Dermis microvascular lymphatic vessel endothelial cell (primary cell): ENCODE measurements at regions not wholly inside any gene's neighbourhood (a gene's known extent, or its start where the extent isn't known, plus 50 kb on each side); places are given as distances from the start of the nearest gene placed in this dataset.
"Not testable (repeated sequence)": the region's sequence is repeated elsewhere in the genome, so short reads cannot be mapped to it uniquely, and the experiment has no call there.

Source experiments
- DNase-seq, 2 donors: peaks; one replicate each; pipeline versions ENCODE4 v3.0.0 to v3.0.0-alpha.2; 2010; ENCODE audit warnings: low read depth in 2 of 2

DNA sequence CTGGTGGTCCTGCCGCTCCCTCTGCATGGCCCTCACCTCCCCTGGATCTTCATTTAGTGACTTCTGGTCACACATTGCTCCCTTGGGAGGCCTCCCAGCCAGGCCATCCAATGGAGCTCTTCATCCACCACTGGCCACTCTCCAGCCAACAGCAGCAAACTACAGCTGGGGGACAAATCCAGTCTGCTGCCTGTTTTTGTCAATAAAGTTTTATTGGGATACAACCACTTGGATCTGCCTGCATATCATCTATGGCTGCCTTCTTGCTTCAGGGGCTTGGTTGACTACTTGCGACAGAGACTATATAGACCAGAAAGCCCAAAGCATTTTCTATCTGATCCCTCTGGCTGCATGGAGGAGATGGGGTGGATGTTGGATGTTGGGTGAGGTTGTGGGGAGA, 156.6 kb upstream of the SULF2 start:
- no peak for DNase-seq

- DNase-seq, result no peak
These were observed 155.0 kb upstream of the SULF2 start for GRCh38 chr20:47940101-47940813.

DNA sequence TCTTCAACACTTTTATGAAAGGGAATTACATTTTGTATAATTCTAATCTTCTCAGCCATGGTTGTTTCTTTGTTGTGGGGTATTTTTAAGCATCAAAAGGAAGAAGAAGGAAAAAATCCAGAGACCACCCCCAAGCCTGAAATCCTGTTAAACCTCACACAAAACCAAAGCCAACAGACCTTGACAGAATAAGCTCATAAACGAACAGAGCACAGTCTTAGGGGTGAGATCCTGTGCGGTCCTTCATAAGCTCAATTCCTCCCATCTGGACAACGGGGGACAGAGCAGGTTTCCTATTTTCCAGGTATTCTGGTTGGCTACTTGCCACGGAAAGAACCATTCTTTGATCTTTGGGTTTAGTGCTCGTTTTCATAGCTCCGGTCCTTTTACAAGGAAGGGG, 151.3 kb upstream of the SULF2 start:
- DNase-seq, result no peak

DNA sequence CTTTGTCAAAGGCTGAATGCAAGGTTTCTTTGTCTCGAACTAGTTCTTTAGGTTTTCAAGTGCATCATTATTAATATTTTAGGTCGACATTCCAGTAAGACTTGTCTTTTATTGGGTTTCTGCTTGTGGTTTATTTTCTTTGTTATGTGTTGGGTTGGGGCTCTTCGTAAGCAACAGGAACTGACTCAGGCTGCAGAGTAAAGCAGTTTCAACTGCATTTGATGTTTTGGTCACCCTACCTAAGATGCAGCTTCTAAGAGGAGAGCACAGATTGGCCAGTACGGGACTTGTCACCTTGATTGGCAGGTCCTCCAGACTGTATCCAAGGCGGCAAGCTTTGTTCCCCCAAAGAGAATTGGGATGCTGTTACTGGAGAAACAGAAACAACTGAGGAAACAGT, 149.5 kb upstream of the SULF2 start:
- DNase-seq, result peak in 1 of 2 donors; percentile 16

DNA sequence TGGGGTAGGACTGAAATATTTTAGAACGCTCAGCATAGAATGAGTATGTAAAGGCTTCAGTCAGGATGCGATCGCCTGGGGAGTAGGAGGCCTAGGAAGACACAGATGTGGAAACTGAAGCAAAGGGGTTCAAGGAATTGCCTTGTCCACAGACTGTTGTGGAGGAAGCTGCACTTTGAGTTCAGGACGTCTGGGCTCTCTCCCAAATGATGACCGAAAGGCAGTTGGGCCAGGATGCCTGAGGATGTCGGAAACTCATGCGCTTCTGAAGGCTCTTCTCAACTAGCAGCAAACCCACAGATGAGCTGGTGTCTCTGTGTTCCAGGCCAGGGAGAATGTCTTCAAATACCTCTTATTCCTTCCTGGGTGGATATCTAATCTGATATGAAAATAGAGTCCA, 146.2 kb upstream of the SULF2 start:
- no peak for DNase-seq

DNA sequence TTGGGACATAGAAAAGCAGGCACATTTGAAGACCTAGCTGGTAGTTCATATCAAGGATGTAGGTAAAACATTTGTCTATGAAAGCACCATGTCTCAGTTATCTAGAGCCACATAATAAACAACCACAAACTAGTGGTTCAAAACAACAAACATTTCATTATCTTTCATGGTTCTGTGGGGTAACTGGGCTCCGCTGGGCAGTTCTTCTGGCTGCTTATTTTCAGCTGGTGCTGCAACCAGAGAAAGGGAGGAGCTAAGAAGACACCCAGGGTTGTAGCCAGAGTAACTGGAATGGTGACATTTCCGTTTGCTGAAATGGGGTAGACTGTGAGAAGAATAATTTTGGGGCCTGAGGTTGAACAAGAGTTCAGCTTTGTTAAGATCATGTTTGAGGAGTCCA, 145.7 kb upstream of the SULF2 start:
- DNase-seq, result no peak

DNA sequence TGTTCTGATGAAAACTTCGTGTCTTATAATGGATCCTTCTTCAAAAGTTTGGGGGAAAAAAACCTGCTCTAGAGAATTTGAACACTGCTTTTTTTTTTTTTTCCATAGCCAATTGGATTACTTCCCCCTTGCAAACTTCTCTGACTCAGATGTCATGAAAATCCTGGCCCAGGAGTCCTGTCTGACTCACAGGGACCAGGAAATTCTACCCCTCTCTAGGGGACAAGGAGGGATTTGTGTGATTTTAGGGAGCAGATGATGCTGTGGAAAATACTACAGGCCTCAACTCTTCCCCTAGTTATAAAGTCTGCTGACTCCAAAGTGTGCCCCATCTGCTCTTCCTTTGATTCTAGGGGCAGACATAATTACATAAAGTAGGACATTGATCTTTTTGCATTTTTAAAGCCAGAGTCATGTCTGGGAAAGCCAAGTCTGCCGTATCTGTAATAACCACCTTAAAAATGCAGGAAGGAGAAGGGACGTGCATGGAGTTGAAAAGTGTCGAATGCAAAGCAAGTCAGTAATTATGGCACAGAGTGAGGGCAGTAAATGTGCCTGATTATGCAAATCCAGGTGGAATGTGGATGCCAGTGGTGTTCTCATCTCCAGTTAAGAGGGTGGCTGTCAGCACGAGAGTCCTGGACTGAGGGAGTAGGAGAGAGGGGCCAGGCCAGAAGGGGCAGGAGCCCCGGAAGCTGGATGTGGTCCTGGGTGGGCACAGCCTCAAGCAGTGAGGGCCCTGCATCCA, 144.3 kb upstream of the SULF2 start:
- peak; percentile 18 to 57 for DNase-seq

DNA sequence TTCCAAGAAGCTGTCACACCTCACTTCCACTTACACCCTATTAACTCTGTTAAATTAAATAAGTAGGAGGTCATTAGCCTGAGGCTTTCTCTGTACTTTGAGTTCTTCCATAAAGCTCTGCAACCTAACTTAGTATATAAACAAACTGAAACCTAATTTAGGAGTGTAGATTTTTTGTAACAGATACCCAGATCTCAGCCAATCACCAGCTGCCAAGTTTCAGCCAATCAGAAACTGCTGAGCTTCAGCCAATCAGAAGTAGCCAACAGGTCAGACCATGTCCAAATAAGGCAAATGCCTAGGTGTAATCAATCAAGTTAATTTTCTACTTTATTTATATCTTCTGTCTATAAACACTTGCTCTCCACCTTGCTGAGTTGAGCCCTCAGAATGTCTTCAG, 142.7 kb upstream of the SULF2 start:
- DNase-seq, result peak in 1 of 2 donors; percentile 26

GRCh38 chr20:47927385-47927851, 142.1 kb upstream of the SULF2 start:
- peak in 1 of 2 donors; percentile 55 for DNase-seq

DNA sequence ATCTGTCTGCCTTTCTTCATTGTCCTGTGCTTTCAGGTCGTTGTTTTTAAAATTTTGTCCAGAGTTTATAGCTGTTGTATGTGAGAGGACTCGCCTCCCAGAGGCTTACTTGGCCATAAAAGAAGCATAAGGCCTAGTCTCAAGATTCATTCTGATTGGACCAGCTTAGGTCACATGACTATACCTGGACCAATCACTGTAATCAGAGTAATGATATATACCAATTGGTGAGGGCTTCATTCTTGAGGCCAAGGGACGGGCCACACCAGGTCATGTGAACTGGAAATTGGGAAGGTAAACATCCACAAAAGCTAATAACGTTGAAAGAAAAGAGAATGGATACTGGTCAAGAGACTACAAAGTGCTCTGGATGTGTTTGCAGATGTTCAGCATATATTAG, 141.4 kb upstream of the SULF2 start:
- no peak for DNase-seq

GRCh38 chr20:47925593-47925992, 140.3 kb upstream of the SULF2 start:
- no peak for DNase-seq

DNA sequence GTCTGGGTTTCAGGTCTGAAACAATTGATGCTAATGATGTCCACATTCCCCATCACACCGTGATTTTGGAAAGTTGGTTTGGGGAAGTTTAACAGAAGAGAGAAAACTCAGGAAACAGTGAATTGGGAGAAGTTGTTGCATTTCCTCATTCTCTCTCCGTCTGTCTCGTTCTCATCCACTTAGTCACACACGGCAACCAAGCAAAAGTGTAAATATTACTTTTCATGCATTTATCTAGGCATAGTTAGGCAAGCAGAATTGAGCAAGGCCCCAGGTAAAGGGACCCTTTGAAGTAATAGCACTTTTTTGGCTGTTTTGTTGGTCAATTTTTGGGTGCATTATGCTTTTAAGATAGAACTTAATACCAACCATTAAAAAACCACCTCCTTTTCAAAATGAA, 137.0 kb upstream of the SULF2 start:
- DNase-seq, result peak in 1 of 2 donors; percentile 49

DNA sequence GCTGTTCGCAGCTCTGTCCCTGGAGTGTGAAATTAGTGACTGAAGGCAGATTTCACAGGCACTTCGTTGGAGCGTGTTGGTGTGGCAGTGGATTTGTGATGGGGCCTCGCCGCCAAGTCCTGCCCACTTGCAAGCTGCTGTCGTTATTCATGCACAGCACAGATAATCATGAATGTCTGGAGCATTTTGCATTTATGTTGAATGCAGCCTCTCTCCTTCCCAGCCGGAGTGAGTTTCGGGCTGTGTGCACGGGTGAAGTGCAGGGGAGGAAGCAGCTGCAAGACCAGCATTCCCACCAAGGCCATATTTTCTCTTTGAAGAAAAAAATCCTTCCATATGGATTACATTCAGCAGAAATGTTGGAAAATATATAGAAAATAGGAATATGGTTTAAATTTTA, 136.5 kb upstream of the SULF2 start:
- not testable (repeated sequence) for DNase-seq

GRCh38 chr20:47921408-47921807, 136.1 kb upstream of the SULF2 start:
- no peak for DNase-seq

GRCh38 chr20:47917549-47918070, 132.3 kb upstream of the SULF2 start:
- no peak for DNase-seq

DNA sequence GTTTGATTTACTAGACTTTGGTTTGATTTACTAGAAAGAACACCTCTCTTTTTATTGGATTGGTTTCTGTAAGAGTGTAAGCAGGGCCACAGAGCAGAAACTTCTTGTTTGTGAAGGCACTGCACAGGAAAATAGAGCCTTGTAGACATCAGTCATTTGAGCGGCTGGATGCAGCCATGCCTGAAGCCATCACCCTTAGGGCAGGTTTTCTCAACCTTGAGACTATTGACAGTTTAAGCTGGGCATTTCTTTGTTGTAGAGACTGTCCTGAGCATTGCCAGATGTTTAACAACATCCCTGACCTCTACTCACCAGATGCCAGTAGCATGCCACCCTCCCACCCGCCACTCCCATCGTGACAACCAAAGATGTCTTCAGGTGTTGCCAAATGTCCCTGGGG, 130.2 kb upstream of the SULF2 start:
- DNase-seq, result no peak

DNA sequence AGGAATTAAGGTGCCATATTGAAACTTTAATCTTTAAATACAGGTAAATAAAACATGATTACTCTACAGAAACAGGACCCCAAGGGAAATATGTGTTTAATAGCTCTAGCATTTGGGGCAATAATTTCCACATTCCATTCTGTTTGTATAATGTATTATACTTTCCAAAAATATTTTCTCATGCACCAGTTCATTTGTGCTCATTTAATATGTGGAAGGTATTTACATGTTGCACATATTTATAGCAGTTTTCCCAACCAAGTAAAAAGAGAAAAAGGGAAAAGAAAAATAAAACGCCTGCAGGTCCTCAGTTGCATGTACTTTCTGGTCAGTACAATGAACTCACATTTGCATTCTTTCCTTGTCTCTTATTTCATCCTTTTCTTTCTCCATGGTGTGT, 129.5 kb upstream of the SULF2 start:
- DNase-seq, result no peak

GRCh38 chr20:47912786-47913501, 127.7 kb upstream of the SULF2 start:
- DNase-seq, result peak; percentile 71 to 83

DNA sequence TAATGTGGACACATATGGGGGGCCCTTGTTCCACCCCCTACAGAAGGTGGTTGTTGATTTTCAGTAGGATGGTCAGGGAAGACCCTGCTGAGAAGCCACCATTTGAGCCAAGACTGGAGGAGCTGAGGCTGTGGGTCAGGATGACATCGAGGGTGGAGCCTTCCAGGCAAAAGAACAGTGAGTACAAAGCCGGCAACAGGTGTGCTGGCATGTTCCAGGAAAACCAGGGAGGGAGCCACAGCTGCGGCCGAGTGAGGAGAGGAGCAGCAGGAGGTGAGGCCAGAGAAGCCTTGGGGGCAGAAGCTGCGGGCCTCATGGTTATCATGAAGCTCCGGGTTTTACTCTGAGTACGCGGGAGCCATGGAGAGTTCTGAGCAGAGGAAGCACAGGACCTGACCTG, 126.9 kb upstream of the SULF2 start:
- DNase-seq, result not testable (repeated sequence)

- not testable (repeated sequence) for DNase-seq
These were observed 124.6 kb upstream of the SULF2 start for GRCh38 chr20:47909696-47910369.

DNA sequence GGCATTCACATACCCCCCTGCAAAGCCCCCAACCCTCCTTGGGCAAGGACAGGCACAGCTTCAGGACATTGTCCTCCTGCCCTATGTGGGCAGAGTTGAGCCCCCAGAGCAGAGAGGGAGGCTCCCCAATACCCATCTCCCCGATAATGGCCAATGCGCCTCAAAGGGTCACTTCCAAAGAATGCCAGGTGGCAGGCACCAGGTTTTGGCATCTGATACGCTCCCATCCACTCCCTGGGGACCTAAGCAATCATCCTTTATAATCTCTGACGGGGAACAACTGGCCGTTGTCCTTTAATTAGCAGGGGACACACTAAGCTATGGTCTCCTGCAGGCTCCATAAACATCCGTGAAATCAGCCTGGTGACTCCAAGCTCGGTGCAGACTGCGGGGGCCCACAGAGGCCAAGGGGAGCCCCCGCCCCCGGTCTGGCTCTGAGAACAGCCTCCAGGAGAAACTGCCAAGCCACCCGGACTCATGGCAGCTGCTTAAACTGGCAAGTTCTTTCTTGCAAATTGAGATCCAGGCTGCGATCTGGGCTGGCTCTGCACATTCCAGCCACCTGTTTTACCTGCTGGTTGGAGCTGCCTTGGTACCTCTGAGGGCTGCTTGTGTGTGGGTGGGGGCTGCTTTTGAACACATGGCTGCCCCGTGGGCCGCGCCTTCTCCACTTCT, 123.2 kb upstream of the SULF2 start:
- DNase-seq, result not testable (repeated sequence)
